IMR-90 (cell line): ENCODE measurements at regions not wholly inside any gene's neighbourhood (a gene's known extent, or its start where the extent isn't known, plus 50 kb on each side); places are given as distances from the start of the nearest gene placed in this dataset.

Experiments
- ATAC-seq: fragments of 200-7000 bp; cut with Tn5 transposase; 2 replicates; pipeline ENCODE4 v1.9.1; 2020; ENCODE audit warnings: low read depth, mild to moderate bottlenecking, moderate library complexity
- BruUV-seq: library from RNA; stranded (reverse); fragments of 400-500 nt; replicated peaks from 2 replicates; lab custom pipeline; 2021; lab: Mats Ljungman, UMichigan
- CTCF ChIA-PET: fragments of 300-600 bp; formaldehyde crosslinking; extraction: SDS; loops from one replicate; lab custom pipeline; 2021; ENCODE audit warnings: antibody characterized with exemption; lab: Yijun Ruan, JAX
- POLR2A ChIA-PET: fragments of 300-600 bp; sonication (Branson Sonifier 250); formaldehyde crosslinking; loops from one replicate; lab custom pipeline; 2022; ENCODE audit warnings: antibody characterized with exemption; ENCODE audit not compliant: unreplicated experiment; lab: Charles Lee
- DNase-seq: peaks from one replicate; pipeline ENCODE4 v3.0.0; 2013
- H2AFZ ChIP-seq: replicated peaks from 2 replicates; pipeline ENCODE3; 2013; ENCODE audit warnings: low read length, mild to moderate bottlenecking; ENCODE audit not compliant: poor library complexity
- H2AK5ac ChIP-seq: 2 replicates; pipeline ENCODE4 v1.6.1; 2013; ENCODE audit warnings: low read depth, low read length, inconsistent platforms
- H2AK9ac ChIP-seq: replicated peaks from 2 replicates; pipeline ENCODE3; 2013; ENCODE audit warnings: mild to moderate bottlenecking, low read depth, low read length, moderate library complexity; ENCODE audit not compliant: poor library complexity
- H2BK120ac ChIP-seq: 2 replicates; pipeline ENCODE4 v1.6.1; 2013; ENCODE audit warnings: low read depth, low read length, inconsistent platforms
- H2BK15ac ChIP-seq: 3 replicates; pipeline ENCODE4 v1.6.1; 2013; ENCODE audit warnings: low read depth, low read length, inconsistent platforms
- H2BK20ac ChIP-seq: 2 replicates; pipeline ENCODE4 v1.6.1; 2013; ENCODE audit warnings: low read depth, mild to moderate bottlenecking, inconsistent platforms, low read length, moderate library complexity
- H2BK5ac ChIP-seq: 2 replicates; pipeline ENCODE4 v1.6.1; 2013; ENCODE audit warnings: mild to moderate bottlenecking, low read depth, low read length, inconsistent platforms; ENCODE audit not compliant: poor library complexity, severe bottlenecking
- H3K14ac ChIP-seq: replicated peaks from 2 replicates; pipeline ENCODE4 v1.6.1; 2013; ENCODE audit warnings: low read depth, low read length, inconsistent platforms
- H3K18ac ChIP-seq: 2 replicates; pipeline ENCODE4 v1.6.1; 2013; ENCODE audit warnings: low read depth, low read length, control low read depth
- H3K23ac ChIP-seq: 2 replicates; pipeline ENCODE4 v1.6.1; 2013; ENCODE audit warnings: low read depth, low read length, inconsistent platforms
- H3K27ac ChIP-seq: 2 replicates; pipeline ENCODE4 v1.5.1; 2013; ENCODE audit warnings: mild to moderate bottlenecking, control low read depth, low read length; ENCODE audit not compliant: insufficient read depth
- H3K27me3 ChIP-seq: 2 replicates; pipeline ENCODE4 v1.6.1; 2013; ENCODE audit warnings: low read length; ENCODE audit not compliant: control insufficient read depth, insufficient read depth
- H3K36me3 ChIP-seq: 2 replicates; pipeline ENCODE4 v1.6.1; 2013; ENCODE audit warnings: low read length, mixed read lengths; ENCODE audit not compliant: control insufficient read depth, insufficient read depth
- H3K4ac ChIP-seq: 2 replicates; pipeline ENCODE4 v1.6.1; 2013; ENCODE audit warnings: low read depth, low read length, inconsistent platforms
- H3K4me1 ChIP-seq: 2 replicates; pipeline ENCODE4 v1.6.1; 2013; ENCODE audit warnings: low read length, mixed read lengths; ENCODE audit not compliant: control insufficient read depth, insufficient read depth
- H3K4me2 ChIP-seq: 2 replicates; pipeline ENCODE4 v1.6.1; 2013; ENCODE audit warnings: low read depth, mild to moderate bottlenecking, control low read depth, low read length, moderate library complexity
- H3K4me3 ChIP-seq: 2 replicates; pipeline ENCODE4 v1.5.1; 2013; ENCODE audit warnings: low read depth, mild to moderate bottlenecking, control low read depth, low read length, moderate library complexity; ENCODE audit not compliant: insufficient read depth
- H3K56ac ChIP-seq: 2 replicates; pipeline ENCODE4 v1.6.1; 2013; ENCODE audit warnings: low read length, inconsistent platforms; ENCODE audit not compliant: insufficient read depth; ENCODE audit errors: extremely low read depth
- H3K79me1 ChIP-seq, 2 experiments: 2 replicates each; pipeline ENCODE4 v1.6.1; 2013; ENCODE audit warnings: low read length in 2 of 2, inconsistent platforms in 1 of 2, low read depth in 1 of 2
- H3K9ac ChIP-seq: 2 replicates; pipeline ENCODE4 v1.6.1; 2013; ENCODE audit warnings: low read depth, low read length, control low read depth
- H3K9me1 ChIP-seq: 2 replicates; pipeline ENCODE4 v1.6.1; 2013; ENCODE audit warnings: low read length, inconsistent platforms; ENCODE audit not compliant: insufficient read depth
- H3K9me3 ChIP-seq: 2 replicates; pipeline ENCODE4 v1.6.1; 2013; ENCODE audit warnings: low read length; ENCODE audit not compliant: control insufficient read depth, insufficient read depth
- H4K20me1 ChIP-seq: 2 replicates; pipeline ENCODE4 v1.6.1; 2013; ENCODE audit warnings: low read length, inconsistent platforms; ENCODE audit not compliant: insufficient read depth
- H4K5ac ChIP-seq: 2 replicates; pipeline ENCODE4 v1.6.1; 2013; ENCODE audit warnings: mild to moderate bottlenecking, low read depth, low read length, control low read depth
- H4K8ac ChIP-seq, 2 experiments: 2 replicates each; pipeline ENCODE4 v1.6.1; 2013; ENCODE audit warnings: low read depth in 2 of 2, low read length in 2 of 2, control low read depth in 1 of 2, inconsistent platforms in 1 of 2
- H4K91ac ChIP-seq: 2 replicates; pipeline ENCODE4 v1.6.1; 2013; ENCODE audit warnings: low read depth, low read length, inconsistent platforms; ENCODE audit not compliant: insufficient read depth
- BHLHE40 ChIP-seq: fragments of 150-350 bp; IDR thresholded peaks from 2 replicates; pipeline ENCODE4 v1.6.1; 2016; ENCODE audit warnings: mild to moderate bottlenecking, low read depth, low read length
- CEBPB ChIP-seq: IDR thresholded peaks from 2 replicates; pipeline ENCODE4 v1.6.1; 2012; ENCODE audit warnings: low read depth, low read length, improper control_type of control experiment
- CHD1 ChIP-seq: IDR thresholded peaks from 2 replicates; pipeline ENCODE4 v1.6.1; 2012; ENCODE audit warnings: low read depth, low read length, improper control_type of control experiment
- FOS ChIP-seq: fragments of 150-350 bp; IDR thresholded peaks from 2 replicates; pipeline ENCODE4 v1.6.1; 2016; ENCODE audit warnings: low read depth, low read length
- MAFK ChIP-seq: IDR thresholded peaks from 2 replicates; pipeline ENCODE4 v1.6.1; 2012; ENCODE audit warnings: low read depth, low read length, improper control_type of control experiment
- MAZ ChIP-seq: IDR thresholded peaks from 2 replicates; pipeline ENCODE4 v1.6.1; 2012; ENCODE audit warnings: low read depth, mild to moderate bottlenecking, low read length, improper control_type of control experiment, moderate library complexity, borderline replicate concordance
- MXI1 ChIP-seq: IDR thresholded peaks from 2 replicates; pipeline ENCODE4 v1.6.1; 2012; ENCODE audit warnings: low read depth, mild to moderate bottlenecking, low read length, moderate library complexity, borderline replicate concordance
- NFE2L2 ChIP-seq: fragments of 150-350 bp; IDR thresholded peaks from 2 replicates; pipeline ENCODE4 v1.6.1; 2016; ENCODE audit warnings: low read depth, mild to moderate bottlenecking, low read length
- POLR2A ChIP-seq: IDR thresholded peaks from 2 replicates; pipeline ENCODE4 v1.6.1; 2012; ENCODE audit warnings: mild to moderate bottlenecking, low read depth, low read length
- RAD21 ChIP-seq: IDR thresholded peaks from 2 replicates; pipeline ENCODE4 v1.6.1; 2012; ENCODE audit warnings: low read length, improper control_type of control experiment
- RCOR1 ChIP-seq: IDR thresholded peaks from 2 replicates; pipeline ENCODE4 v1.6.1; 2012; ENCODE audit warnings: mild to moderate bottlenecking, low read length, improper control_type of control experiment; ENCODE audit not compliant: insufficient replicate concordance
- RFX5 ChIP-seq: IDR thresholded peaks from 2 replicates; pipeline ENCODE4 v1.8.0; 2012; ENCODE audit warnings: low read depth, mild to moderate bottlenecking, low read length, moderate library complexity
- SMC3 ChIP-seq: fragments of 150-350 bp; IDR thresholded peaks from 2 replicates; pipeline ENCODE4 v1.6.1; 2016; ENCODE audit warnings: low read depth, mild to moderate bottlenecking, antibody characterized with exemption, low read length, moderate library complexity
- WGBS, 2 experiments: methylation state at CpG; one replicate each; pipeline versions ENCODE4 v1.1.5 to v1.1.7; 2013; ENCODE audit warnings: missing lambda C conversion rate in 2 of 2; ENCODE audit not compliant: insufficient read length in 1 of 2; ENCODE audit errors: extremely low coverage in 2 of 2; 5-methylcytosine and 5-hydroxymethylcytosine counted together
- dilution Hi-C: fragments of 300-500 bp; cut with HindIII; formaldehyde crosslinking; loops from one replicate; pipeline ENCODE4 v1.14.3; 2018; ENCODE audit warnings: low sequenced_read_pairs; ENCODE audit not compliant: unreplicated experiment
- in situ Hi-C: fragments of 300-500 bp; cut with MboI; formaldehyde crosslinking; loops from 3 replicates; pipeline ENCODE4 v1.14.3; 2019; ENCODE audit warnings: low sequenced_read_pairs, inconsistent platforms, mixed read lengths
- intact Hi-C: fragments of 100-400 bp; cut with micrococcal nuclease; formaldehyde crosslinking; loops from 2 replicates; pipeline ENCODE4 v1.10.0; 2022
- TF ChIP-seq, protein P1 (sequence below): fragments of 150-350 bp; IDR thresholded peaks from 2 replicates; pipeline ENCODE4 v1.6.1; 2017; ENCODE audit warnings: mild to moderate bottlenecking, antibody characterized with exemption, low read length, low read depth
- TF ChIP-seq, protein P2 (sequence below): fragments of 150-350 bp; IDR thresholded peaks from 2 replicates; pipeline ENCODE4 v1.6.1; 2016; ENCODE audit warnings: low read depth, mild to moderate bottlenecking, low read length, moderate library complexity, borderline replicate concordance
- TF ChIP-seq, protein P3 (sequence below): conservative IDR thresholded peaks from 2 replicates; pipeline ENCODE4 v1.5.1; 2012; ENCODE audit warnings: mild to moderate bottlenecking, low read depth, low read length, improper control_type of control experiment

DNA sequence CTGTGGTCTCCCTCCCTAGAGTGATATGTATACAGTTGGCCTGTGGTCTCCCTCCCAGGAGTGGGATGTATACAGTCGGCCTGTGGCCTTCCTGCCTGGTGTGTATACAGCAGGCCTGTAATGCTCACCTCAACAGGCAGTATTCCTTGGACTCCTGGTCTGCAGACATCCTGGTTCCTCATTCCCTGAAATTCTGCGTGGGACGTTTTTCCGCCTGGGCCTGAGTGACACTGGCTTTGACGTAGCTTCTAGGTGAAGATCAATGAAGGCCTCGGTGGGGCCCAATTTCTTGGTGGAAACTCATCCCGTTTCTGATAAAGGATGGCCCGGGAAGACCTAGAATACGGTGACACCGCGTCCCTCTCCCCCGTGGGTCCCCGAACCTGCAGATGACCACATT lies 98.7 kb upstream of the PPP2R3B start:
- H3K4me1 ChIP-seq = no peaks in the 10 kb centered on the region
- TF ChIP-seq, protein P1, sequence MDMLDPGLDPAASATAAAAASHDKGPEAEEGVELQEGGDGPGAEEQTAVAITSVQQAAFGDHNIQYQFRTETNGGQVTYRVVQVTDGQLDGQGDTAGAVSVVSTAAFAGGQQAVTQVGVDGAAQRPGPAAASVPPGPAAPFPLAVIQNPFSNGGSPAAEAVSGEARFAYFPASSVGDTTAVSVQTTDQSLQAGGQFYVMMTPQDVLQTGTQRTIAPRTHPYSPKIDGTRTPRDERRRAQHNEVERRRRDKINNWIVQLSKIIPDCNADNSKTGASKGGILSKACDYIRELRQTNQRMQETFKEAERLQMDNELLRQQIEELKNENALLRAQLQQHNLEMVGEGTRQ = no peak
- TF ChIP-seq, protein P2, sequence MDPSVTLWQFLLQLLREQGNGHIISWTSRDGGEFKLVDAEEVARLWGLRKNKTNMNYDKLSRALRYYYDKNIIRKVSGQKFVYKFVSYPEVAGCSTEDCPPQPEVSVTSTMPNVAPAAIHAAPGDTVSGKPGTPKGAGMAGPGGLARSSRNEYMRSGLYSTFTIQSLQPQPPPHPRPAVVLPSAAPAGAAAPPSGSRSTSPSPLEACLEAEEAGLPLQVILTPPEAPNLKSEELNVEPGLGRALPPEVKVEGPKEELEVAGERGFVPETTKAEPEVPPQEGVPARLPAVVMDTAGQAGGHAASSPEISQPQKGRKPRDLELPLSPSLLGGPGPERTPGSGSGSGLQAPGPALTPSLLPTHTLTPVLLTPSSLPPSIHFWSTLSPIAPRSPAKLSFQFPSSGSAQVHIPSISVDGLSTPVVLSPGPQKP = no peak
- TF ChIP-seq RAD21 (no peak), RCOR1 (no peak), MXI1 (no peak), CHD1 (no peak), BHLHE40 (no peak), FOS (no peak), RFX5 (no peak), NFE2L2 (no peak), MAFK (no peak), MAZ (no peak), POLR2A (no peak), CEBPB (no peak), SMC3 (no peak)
- TF ChIP-seq, protein P3, sequence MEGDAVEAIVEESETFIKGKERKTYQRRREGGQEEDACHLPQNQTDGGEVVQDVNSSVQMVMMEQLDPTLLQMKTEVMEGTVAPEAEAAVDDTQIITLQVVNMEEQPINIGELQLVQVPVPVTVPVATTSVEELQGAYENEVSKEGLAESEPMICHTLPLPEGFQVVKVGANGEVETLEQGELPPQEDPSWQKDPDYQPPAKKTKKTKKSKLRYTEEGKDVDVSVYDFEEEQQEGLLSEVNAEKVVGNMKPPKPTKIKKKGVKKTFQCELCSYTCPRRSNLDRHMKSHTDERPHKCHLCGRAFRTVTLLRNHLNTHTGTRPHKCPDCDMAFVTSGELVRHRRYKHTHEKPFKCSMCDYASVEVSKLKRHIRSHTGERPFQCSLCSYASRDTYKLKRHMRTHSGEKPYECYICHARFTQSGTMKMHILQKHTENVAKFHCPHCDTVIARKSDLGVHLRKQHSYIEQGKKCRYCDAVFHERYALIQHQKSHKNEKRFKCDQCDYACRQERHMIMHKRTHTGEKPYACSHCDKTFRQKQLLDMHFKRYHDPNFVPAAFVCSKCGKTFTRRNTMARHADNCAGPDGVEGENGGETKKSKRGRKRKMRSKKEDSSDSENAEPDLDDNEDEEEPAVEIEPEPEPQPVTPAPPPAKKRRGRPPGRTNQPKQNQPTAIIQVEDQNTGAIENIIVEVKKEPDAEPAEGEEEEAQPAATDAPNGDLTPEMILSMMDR = no peak
- no peak overlapping the region for H4K8ac ChIP-seq
- peaks cover 15% of the 10 kb centered on the region for H3K9me3 ChIP-seq
- in situ Hi-C loops = no loop called here
- 60% methylated on average over 8 of the region's 13 CpGs; no CpG with 5 or more reads in 1 of the 2 experiments for WGBS, 2 experiments
- H2AK5ac ChIP-seq = no peak overlapping the region
- no peaks in the 10 kb centered on the region for H3K36me3 ChIP-seq
- CTCF ChIA-PET = no interaction called here
- no peak overlapping the region for H3K4me2 ChIP-seq
- DNase-seq (no peak), ATAC-seq (no peak)
- no peak overlapping the region for H3K4ac ChIP-seq
- H4K5ac ChIP-seq = no peak overlapping the region
- no peak overlapping the region for H3K4me3 ChIP-seq
- POLR2A ChIA-PET = no interaction called here
- H3K9me1 ChIP-seq = no peaks in the 10 kb centered on the region
- no TSS peak for BruUV-seq
- H2AFZ ChIP-seq = no peak overlapping the region
- no peak overlapping the region for H2BK15ac ChIP-seq
- no peak overlapping the region for H2BK5ac ChIP-seq
- no peaks in the 10 kb centered on the region for H3K79me1 ChIP-seq
- H2AK9ac ChIP-seq = no peak overlapping the region
- H3K23ac ChIP-seq = no peak overlapping the region
- H3K56ac ChIP-seq = no peak overlapping the region
- intact Hi-C loops = no loop called here
- dilution Hi-C loops = no loop called here
- no peak overlapping the region for H3K14ac ChIP-seq
- no peak overlapping the region for H4K91ac ChIP-seq
- no peaks in the 10 kb centered on the region for H3K27me3 ChIP-seq
- H4K20me1 ChIP-seq = no peaks in the 10 kb centered on the region
- no peak overlapping the region for H3K27ac ChIP-seq
- no peak overlapping the region for H3K18ac ChIP-seq
- H3K9ac ChIP-seq = no peak overlapping the region
- no peak overlapping the region for H2BK120ac ChIP-seq
- no peak overlapping the region for H2BK20ac ChIP-seq
